NCI-H2029 treated with DMSO at 0.1 percent for 48 hours (cell line): ENCODE measurements at regions not wholly inside any gene's neighbourhood (a gene's known extent, or its start where the extent isn't known, plus 50 kb on each side); places are given as distances from the start of the nearest gene placed in this dataset.
A peak's percentile ranks its signal among the peaks of the same experiment; 100 is the strongest.
"Not testable (repeated sequence)": the region's sequence is repeated elsewhere in the genome, so short reads cannot be mapped to it uniquely, and the experiment has no call there.

Source experiments
- DNase-seq: peaks from one replicate; lab custom pipeline; 2025; lab: John Stamatoyannopoulos, UW

DNA sequence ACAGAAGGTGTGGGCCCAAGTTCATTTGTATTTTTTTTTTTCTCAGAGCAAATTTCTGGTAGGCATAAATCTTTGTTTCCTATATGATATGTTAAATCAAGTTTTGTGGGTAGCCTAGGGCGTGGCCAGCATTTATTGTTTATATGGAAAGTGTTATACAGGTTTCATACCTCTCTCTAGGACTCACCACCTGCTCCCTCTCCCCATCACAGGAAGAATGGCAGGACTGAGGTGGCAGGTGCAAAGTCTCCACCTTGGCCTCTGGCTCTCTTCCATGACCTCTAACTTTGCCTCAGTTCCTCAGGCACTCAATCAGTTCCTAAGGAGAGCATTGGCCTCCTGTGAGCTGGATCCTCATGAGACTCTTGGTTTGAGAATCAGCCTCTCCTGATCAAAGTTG lies 172.3 kb upstream of the TSC22D1 start:
- DNase-seq = no peak

DNA sequence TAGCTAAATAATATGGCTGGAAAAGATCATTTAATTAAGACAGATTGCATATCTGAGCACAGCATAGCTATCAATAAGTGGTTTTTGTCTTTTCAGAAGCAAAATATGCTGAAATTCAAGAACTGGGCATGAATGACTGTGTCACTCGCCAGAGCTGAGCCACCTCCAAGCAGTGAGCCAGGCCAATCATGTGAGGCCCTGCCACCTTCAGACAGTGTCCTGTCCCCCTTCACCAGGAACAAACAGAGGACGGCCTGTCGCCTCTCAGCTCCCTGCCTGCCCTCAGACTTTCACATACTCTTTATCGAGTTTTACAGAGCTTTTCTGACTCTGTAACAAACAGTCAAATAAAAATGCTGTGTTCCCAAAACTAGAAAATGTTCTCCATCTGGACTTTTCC lies 171.0 kb upstream of the TSC22D1 start:
- DNase-seq = no peak

DNA sequence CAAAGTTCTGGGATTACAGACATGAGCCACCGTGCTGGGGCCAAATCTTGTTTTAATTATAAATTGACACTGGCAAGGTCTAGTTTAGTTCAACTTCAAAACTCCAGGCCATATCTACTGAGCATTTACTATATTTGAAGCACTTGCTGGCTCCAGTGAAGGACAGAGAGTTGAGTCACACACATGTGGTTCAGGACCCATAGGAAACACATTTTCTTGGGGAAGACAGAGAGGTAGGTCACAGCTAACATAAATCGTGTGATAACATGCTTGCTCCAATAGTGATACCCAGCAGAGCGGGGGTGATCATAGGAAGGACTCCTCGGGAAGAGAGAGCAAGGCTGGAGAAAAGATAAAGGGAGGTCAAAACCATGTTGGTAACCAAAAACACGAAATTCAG lies 170.6 kb upstream of the TSC22D1 start:
- no peak for DNase-seq

DNA sequence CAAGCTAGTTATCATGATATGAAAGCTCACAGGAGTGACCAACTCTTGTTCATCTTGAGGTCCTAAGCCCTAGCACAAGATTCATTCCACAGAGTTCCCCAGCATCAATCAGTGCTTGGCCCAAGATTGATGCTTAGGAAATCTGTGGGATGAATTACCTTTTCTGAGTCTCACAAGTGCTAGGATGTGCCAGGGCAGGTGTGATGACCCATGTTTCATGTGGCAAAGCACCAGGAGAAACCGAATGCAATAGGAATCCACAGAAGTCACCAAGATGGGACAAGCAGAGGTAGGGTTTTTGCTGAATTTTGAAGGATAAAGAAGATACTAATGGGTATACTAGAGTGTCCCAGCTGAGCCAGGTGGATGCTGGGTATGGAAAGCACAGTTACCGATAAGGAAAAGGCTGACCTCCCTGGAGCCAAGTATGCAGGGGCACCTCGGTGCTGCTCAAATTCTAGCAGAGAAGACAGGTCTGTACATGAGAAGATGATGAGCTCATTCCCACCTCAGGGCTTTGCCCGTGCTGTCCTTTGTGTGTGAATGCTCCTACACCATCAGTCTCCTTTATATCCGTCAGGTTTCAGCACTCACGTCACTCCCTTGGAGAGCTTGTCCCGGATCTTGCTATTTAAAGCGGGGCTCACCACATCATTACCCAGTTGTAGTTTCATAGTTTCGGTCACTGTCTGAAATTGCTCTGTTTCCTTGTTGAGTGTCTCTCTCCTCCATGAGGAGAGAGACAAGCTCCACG lies 168.9 kb upstream of the TSC22D1 start:
- DNase-seq = no peak

DNA sequence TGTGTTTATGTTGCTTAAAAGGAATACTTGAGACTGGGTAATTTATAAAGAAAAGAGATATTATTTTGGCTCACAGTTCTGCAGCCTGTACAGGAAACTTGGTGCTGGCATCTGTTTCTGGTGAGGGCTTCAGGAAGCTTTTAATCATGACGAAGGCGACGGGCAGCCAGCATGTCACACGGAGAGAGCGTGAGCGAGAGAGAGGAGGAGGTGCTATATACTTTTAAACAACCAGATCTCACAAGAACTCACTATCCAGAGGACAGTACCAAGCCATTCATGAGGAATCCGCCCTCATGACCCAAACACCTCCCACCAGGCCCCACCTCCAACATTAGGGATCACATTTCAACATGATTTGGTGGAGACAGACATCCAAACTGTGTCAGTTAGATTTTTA lies 163.4 kb upstream of the TSC22D1 start:
- no peak for DNase-seq

DNA sequence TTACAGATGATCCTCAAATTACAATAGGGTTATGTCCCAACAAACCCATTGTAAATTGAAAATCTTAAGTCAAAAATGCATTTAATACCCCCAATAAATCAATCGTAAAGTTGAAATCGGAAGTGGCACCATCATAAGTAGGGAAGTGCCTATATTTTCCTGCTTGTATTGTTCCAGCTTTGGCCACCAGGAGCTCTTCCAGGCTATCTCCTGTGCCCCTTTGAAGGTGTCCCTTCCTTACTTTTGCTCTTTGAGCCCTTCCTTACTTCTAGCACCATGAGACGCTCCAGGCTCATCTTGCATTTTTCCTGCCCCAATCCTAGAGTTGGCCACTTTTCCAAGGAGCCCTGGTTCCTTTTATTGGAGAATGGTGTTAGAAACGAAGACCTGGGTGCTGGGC lies 163.0 kb upstream of the TSC22D1 start:
- no peak for DNase-seq

DNA sequence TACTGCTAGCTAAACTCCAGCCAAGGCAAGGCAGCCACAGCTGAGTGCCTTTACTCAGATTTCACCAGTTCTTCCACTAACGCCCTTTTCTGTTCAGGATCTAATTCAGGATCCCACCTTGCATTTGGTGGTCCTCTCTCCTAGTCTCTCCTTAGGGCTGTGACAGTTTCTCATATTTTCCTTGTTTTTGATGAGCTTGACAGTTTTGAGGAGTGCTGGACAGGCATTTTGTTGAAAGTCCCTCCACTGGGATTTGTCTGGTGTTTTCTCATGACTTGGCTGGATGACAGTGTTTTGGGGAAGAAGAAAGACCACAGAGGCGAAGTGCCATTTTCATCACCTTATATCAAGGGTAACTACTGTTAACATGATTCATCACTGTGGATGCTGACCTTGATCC lies 162.3 kb upstream of the TSC22D1 start:
- DNase-seq = no peak

DNA sequence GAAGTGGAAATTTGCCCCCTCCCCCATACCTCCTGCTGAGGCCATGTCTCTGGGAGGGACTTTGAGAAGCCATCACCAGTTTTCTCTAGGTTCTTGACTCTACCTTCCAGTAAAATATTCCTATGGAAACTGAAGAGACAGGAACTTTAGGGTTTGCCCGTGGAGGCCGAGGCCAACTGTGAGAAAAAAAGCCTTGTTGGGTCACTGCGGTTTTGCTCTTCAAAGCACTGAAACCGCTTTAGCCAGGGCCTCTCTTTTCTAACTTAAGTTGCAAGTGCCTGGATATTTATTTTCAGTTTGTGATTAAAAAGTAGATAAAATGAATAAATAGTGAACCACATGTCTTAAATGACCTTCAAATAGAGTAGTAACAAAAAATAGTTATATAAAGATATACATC lies 159.7 kb upstream of the TSC22D1 start:
- DNase-seq = no peak

DNA sequence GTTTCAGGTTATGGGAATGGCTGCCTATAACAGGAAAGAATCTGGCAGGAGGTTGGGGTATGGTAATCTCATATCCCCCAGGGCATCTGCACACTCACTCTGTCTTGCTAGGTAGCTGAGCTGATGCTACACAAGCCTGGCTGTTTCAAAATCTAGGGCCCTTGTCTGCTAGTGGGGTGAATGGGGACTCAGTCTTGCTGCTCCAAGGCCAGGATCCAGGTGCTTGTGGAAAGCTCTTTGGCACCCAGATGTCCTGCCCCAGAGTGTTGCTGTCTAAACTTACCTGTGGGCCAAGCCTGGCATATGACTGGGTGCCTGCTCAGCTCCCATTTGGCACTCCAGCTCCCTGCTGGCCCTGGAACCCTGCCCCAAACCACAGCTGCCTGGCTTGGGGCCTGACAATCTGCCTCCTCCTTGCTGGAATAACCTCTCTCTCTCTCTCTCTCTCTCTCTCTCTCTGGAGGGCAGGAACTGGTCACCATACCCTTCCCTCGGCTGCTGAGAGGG lies 158.1 kb upstream of the TSC22D1 start:
- DNase-seq = peak; percentile 37

DNA sequence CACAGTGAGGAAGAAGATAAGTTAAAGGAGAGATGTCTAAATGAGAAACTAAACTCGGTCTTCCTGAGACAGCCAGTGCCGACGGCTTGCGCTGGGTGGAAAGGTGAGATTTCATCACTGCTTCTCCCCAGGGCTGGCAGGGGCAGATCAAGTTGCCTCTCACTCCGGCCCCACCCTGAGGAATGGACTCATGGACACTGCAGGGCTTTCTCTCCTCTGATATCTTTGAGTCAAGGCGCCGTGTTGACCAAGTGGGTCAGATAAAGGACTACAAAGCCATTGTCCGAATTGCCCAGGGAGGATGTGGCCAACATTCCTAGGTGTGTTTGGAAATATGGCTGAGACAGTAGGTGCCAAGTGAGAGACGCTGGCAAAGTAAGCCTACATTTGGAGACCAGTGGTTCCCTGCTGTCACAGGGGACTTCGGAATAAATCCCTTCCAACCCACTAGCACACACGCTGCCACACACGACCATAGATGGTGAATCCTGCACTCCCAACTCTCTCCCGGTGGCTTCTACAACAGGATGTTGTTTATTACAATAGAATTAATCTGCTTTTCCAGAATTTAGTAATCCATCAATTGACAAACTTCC lies 156.5 kb upstream of the TSC22D1 start:
- no peak for DNase-seq

DNA sequence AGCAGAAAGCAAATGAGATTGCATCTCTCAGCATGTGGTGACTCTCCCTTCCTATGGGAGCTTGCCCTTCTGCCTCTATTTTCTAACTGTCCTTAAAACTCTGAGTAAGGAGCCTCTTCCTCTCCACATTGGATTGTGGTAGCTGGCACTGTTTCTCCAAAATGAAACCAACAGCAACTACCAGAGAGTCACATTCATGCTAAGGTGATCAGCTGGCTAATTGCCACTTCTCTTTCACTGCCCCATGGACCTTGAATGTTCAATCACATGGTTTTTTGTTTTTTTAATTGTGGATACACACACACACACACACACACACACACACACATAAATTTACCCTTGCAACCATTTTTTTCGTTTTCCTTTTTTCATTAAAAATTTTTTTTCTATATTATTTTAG lies 154.7 kb upstream of the TSC22D1 start:
- no peak for DNase-seq

DNA sequence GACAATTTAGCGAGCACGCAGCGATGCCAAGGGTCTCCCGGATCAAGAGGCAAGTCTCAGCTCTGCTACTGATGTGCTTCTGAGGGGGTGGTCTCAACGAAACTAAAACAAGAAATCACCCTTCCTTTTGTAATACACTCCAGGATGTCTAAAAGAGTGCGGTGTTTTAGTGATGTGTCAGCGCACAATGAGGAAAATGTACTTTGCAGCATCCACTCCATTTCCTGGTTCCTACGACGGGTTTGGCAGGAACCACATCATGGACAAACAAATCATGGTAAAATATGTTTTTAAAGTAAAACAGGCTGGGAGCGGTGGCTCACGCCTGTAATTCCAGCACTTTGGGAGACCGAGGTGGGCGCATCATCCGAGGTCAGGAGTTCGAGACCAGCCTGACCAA lies 154.0 kb upstream of the TSC22D1 start:
- DNase-seq = no peak

DNA sequence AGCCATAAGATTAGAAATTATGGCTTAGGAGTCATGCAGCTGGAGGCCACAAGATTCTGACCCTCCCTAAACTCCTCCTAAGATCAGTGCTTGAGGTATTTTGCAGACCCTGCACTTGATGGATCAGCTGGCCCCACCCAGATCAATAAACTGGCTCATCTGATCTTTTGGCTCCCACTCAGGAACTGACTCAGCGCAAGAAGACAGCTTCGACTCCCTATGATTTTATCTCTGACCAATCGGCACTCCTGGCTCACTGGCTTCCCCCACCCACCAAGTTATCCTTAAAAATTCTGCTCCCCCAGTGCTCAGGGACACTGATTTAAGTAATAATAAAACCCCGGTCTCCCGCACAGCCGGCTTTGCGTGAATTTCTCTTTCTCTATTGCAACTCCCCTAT lies 151.5 kb upstream of the TSC22D1 start:
- not testable (repeated sequence) for DNase-seq

DNA sequence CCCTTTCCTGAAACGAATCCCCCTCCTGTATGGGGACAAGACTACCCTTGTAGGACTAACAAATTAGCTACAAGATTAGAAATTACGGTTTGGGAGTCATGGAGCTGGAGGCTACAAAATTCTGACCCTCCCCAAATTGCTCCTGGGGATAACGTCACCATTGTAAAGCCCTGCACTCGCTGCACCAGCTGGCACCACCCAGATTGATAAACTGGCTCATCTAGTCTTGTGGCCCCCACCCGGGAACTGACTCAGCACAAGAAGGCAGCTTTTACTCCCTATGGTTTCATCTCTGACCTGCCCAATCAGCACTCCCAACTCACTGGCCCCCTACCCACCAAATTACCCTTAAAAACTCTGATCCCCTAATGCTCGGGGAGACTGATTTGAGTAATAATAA lies 150.6 kb upstream of the TSC22D1 start:
- no peak for DNase-seq

DNA sequence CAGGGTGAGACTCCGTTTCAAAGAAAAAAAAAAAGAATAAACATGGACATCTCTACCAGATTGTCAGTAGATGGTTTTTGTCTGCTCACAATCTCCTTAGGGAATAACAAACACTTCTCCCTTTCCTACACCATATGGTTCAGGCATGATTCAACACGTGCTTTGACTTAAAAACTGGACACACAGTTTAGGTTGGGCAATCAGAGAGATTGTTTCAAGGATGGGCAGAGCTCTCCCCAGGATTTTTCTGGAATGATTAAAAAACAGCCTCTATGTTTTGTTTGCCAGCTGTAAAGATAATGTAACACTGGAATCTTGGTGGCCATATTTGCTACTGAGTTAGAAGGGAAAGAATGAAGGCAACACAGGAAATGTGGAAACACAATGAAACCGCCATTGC lies 150.1 kb upstream of the TSC22D1 start:
- DNase-seq = no peak

DNA sequence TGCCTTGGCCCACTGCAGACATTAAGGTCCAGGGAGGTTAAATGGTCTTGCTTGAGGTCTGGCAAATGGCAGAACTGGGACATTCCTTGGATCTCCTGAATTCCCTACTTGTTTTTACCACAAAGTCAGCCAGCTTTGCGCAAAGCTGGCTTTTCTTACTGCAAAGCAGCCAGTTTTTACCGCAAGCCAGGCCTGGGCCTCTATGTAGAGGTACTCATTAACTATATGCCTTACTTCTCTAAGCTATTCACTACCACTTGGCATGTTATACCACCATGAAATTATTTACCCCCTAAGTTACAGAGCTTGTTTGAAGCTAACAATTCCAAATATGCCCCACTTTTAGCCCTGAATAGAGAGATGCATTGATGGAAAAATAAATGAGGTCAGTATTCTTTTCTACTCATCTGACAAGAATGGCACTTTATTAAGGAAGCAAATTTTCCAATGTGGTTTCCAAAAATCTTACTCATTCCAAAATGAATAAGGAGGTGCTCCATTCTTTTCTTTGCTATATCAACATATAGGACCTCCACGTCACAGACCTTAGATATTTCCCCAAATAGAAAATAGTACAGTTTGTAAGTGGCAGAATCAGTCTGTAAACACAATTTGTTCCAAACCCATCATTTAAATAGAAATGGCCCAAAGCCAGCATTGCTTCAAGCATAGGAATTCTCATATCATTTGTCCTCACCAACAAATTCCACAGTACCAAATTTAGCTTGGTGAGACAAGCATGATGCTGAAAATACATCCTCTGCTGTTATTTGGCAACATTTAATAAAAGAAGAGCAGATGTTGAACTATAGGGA lies 143.9 kb upstream of the TSC22D1 start:
- no peak for DNase-seq

DNA sequence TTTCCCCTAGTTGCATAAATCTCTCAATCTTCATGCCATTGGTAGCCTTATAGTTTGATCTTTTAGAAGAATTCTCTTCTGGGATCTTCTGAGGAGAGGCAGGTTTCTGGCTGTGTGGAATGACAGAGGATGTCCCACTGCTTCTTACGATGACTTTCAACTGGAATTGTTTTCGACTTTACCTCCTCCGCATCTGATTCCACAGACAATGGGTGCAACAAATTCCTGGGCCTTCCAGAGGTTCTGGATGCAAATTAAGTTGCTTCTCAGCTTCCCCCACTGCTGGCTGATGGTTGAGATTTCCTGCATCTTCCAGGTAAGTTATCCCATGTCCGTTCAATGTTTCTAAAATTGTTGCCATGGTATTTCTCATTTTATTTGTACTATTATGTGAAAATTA lies 142.3 kb upstream of the TSC22D1 start:
- DNase-seq = no peak

DNA sequence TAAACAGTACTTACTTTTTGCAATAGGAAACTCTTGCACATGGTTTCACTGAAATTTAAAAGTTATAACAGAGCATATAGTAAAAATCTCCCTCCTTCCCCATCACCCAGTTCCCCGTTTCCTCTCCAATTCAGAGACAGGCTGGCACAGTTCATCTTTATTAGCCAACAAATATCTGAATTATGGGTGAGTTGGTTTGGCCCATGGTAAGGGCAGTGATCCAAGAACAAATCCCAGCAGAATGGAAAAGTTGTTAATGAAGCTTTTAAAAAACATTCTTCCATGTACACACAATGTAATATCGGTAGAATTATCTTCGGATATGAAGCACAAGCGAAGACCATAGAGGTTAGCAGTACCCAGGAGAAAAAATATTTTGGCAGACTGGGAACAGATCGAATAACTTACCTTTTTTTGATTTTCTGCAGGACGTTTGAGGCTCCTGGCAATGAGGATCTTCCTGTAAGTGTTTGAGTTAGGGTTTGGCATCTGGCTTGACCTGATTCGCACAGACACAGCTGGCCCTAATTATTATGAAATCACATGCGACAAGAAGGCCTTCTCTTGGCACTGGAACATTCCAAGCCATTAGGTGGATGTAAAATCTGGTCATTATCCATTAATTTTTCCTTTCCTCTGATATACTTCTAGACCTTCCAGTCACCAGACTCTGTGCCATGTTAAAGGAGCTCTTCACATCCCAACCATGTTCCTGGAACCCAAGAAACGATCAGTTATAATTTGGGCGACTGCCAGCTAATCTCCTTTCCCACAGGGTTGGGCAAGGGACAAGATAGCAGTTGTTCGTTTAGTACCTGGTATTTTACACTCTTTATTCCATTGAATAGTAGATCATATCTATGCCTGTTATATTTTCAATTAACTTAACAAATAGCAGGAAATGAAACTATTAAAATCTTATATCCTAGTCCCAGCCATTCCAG lies 139.4 kb upstream of the TSC22D1 start:
- DNase-seq = no peak

DNA sequence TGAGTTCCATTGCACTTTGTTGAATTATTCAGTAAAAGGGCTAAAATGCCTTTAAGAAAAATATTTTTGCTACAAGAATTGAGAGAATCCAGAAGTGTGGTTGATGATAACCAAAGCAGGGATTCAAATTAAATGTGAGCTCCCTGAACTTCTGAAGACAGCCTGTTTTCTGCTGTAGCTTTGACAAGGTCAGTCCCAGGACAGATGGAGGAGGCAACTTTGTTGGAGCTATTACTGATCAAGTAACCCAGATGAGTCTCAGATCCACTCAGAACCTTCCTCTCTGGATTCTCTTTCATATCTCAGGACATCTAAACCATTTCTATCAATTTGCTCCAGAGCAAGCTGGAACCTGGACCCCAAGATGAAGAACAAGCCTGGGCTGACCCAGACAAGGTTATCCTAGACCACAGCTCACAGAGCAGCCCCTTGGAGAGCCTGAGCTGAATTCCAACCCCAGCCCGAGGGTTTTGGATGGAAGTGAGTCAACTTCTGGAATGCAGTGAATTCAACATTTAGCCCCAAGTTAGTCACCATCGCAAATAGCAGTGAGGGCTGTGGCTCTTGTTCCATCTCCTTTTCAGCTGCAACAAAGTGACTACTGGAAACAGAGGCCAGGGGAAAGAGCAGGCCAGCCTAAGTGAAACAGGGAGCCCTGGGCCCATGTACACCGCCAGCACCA lies 137.8 kb upstream of the TSC22D1 start:
- no peak for DNase-seq

DNA sequence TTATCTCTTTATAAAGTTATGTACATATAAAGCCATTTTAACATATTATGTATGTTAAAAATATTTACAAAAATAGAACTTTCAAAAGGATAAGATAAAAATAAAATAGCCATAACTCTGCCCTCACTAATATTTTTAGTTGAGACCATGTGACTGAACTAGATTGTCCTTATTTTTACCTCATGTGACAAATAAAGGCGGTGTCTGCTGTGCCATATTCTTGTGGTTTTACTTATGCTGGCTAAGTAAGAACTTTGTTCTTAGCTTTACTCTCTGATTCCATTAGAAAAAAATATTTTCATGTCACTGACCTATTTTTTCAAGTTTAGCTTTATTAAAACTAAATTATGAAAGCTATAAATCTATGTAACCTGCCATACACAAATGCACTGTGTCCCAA lies 135.6 kb upstream of the TSC22D1 start:
- DNase-seq = no peak

DNA sequence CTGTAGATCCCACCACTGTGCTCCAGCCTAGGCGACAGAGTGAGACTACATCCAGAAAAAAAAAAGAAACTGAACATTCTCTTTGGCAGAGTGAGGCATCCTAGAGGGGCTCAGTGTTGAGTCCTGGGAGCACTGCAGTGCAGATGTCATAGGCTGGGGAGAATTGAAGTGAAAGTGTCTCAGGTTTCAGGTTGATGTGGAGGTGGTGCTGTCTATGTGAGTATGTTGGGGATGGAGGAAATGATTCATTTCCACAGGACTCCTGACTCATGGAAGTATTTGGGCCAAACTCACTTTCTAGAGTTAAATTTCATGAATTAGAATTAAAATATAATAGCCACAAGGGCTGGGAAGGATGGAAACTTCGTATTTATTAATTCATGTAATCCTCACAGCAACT lies 134.4 kb upstream of the TSC22D1 start:
- no peak for DNase-seq
